Natural killer cell (primary cell): ENCODE measurements at regions not wholly inside any gene's neighbourhood (a gene's known extent, or its start where the extent isn't known, plus 50 kb on each side); places are given as distances from the start of the nearest gene placed in this dataset.

Source experiments
- ATAC-seq, 3 donors: fragments of 150-1000 bp in 2 of 3; fragments of 200-7000 bp in 1 of 3; cut with Tn5 transposase; 1 replicate in 1 of 3; 2 replicates in 2 of 3; pipeline ENCODE4 v1.10.0; 2021; ENCODE audit warnings: mild to moderate bottlenecking in 2 of 3, moderate library complexity in 2 of 3
- DNase-seq, 2 donors: peaks; one replicate each; pipeline versions ENCODE4 v3.0.0 to v3.0.0-alpha.2; 2013 to 2021; ENCODE audit warnings: mixed read lengths in 1 of 2
- H3K27ac ChIP-seq: one replicate; pipeline ENCODE4 v1.5.1; 2013; ENCODE audit warnings: mild to moderate bottlenecking, low read length
- H3K27me3 ChIP-seq: one replicate; pipeline ENCODE4 v1.6.1; 2013; ENCODE audit warnings: low read length; ENCODE audit not compliant: control insufficient read depth, insufficient read depth
- H3K36me3 ChIP-seq: one replicate; pipeline ENCODE4 v1.6.1; 2013; ENCODE audit warnings: low read length; ENCODE audit not compliant: control insufficient read depth, insufficient read depth
- H3K4me1 ChIP-seq: one replicate; pipeline ENCODE4 v1.6.1; 2013; ENCODE audit warnings: low read length; ENCODE audit not compliant: control insufficient read depth, insufficient read depth
- H3K4me3 ChIP-seq: one replicate; pipeline ENCODE4 v1.5.1; 2013; ENCODE audit warnings: low read length
- H3K9me3 ChIP-seq: one replicate; pipeline ENCODE4 v1.6.1; 2013; ENCODE audit warnings: low read length; ENCODE audit not compliant: control insufficient read depth, insufficient read depth
- H3K27ac Mint-ChIP-seq, 2 donors: one replicate each; pipeline ENCODE4 v1.8.0; 2022; ENCODE audit warnings: mild to moderate bottlenecking in 2 of 2, mixed read lengths in 2 of 2, moderate library complexity in 1 of 2
- H3K27me3 Mint-ChIP-seq, 2 donors: one replicate each; pipeline ENCODE4 v1.8.0; 2022; ENCODE audit warnings: low read depth in 2 of 2, mixed read lengths in 2 of 2
- H3K36me3 Mint-ChIP-seq: one replicate; pipeline ENCODE4 v1.8.0; 2022; ENCODE audit warnings: mixed read lengths
- H3K4me1 Mint-ChIP-seq, 2 donors: one replicate each; pipeline ENCODE4 v1.8.0; 2022; ENCODE audit warnings: mixed read lengths in 2 of 2
- H3K4me3 Mint-ChIP-seq: one replicate; pipeline ENCODE4 v1.8.0; 2022; ENCODE audit warnings: mild to moderate bottlenecking, moderate library complexity, mixed read lengths
- H3K9me3 Mint-ChIP-seq, 2 donors: one replicate each; pipeline ENCODE4 v1.8.0; 2022; ENCODE audit warnings: mixed read lengths in 2 of 2
- WGBS: methylation state at CpG from one replicate; pipeline ENCODE4 v1.1.7; 2013; ENCODE audit warnings: missing lambda C conversion rate; ENCODE audit not compliant: insufficient coverage; 5-methylcytosine and 5-hydroxymethylcytosine counted together
- intact Hi-C: fragments of 100-400 bp; cut with micrococcal nuclease; formaldehyde crosslinking; loops from one replicate; pipeline ENCODE4 v1.14.2; 2022
- TF ChIP-seq, protein P1 (sequence below): fragments of 200-600 bp; IDR thresholded peaks from one replicate; pipeline ENCODE4 v1.8.0; 2022; ENCODE audit warnings: antibody characterized with exemption

DNA sequence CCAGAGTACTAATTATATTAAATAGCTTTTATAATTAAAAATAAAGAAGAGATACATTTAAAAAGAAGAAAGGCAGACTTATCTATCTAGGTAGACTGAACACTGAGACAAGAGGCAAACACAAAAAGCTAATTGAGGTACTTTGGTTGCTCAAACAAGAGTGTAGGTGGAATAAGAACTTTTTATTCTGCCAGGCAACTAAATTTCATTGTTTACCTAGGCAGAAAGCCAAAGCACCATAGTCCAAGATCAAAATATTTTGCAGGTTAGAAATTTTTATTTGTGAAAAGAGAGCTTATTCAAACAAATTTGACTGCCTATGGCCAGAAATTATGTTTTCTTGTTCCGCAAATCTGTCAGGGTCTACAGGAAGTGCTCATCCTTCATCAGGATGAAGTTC lies 499.6 kb upstream of the GBE1 start:
- 88% methylated on average over 1 of the region's 1 CpG for WGBS
- Histone ChIP-seq H3K9me3 (no peaks in the 10 kb centered on the region), H3K36me3 (no peaks in the 10 kb centered on the region), H3K27me3 (no peaks in the 10 kb centered on the region), H3K4me1 (no peaks in the 10 kb centered on the region), H3K4me3 (no peak overlapping the region), H3K27ac (no peak overlapping the region)
- H3K36me3 Mint-ChIP-seq = no peaks in the 10 kb centered on the region
- intact Hi-C loops = no loop called here
- ATAC-seq (no peak), DNase-seq (no peak)
- H3K9me3 Mint-ChIP-seq = peaks cover 10 to 21% of the 10 kb centered on the region in 2 donors
- no peaks in the 10 kb centered on the region for H3K4me1 Mint-ChIP-seq
- TF ChIP-seq, protein P1, sequence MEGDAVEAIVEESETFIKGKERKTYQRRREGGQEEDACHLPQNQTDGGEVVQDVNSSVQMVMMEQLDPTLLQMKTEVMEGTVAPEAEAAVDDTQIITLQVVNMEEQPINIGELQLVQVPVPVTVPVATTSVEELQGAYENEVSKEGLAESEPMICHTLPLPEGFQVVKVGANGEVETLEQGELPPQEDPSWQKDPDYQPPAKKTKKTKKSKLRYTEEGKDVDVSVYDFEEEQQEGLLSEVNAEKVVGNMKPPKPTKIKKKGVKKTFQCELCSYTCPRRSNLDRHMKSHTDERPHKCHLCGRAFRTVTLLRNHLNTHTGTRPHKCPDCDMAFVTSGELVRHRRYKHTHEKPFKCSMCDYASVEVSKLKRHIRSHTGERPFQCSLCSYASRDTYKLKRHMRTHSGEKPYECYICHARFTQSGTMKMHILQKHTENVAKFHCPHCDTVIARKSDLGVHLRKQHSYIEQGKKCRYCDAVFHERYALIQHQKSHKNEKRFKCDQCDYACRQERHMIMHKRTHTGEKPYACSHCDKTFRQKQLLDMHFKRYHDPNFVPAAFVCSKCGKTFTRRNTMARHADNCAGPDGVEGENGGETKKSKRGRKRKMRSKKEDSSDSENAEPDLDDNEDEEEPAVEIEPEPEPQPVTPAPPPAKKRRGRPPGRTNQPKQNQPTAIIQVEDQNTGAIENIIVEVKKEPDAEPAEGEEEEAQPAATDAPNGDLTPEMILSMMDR = no peak
- no peak overlapping the region for H3K27ac Mint-ChIP-seq
- no peak overlapping the region for H3K4me3 Mint-ChIP-seq
- no peaks in the 10 kb centered on the region for H3K27me3 Mint-ChIP-seq

- H3K27me3 ChIP-seq = no peaks in the 10 kb centered on the region
- Mint-ChIP-seq H3K4me1 (no peaks in the 10 kb centered on the region), H3K4me3 (no peak overlapping the region), H3K9me3 (peaks cover 8 to 18% of the 10 kb centered on the region in 2 donors), H3K27me3 (no peaks in the 10 kb centered on the region), H3K36me3 (no peaks in the 10 kb centered on the region), H3K27ac (no peak overlapping the region)
- H3K27ac ChIP-seq = no peak overlapping the region
- H3K4me3 ChIP-seq = no peak overlapping the region
- no peaks in the 10 kb centered on the region for H3K36me3 ChIP-seq
- WGBS = 93% methylated on average over 3 of the region's 4 CpGs
- TF ChIP-seq, protein P1 = no peak
- ATAC-seq = no peak
- DNase-seq = no peak
- intact Hi-C loops = no loop called here
- no peaks in the 10 kb centered on the region for H3K4me1 ChIP-seq
- H3K9me3 ChIP-seq = no peaks in the 10 kb centered on the region
Measured at GRCh38 chr3:82259994-82260393, 498.5 kb upstream of the GBE1 start.

DNA sequence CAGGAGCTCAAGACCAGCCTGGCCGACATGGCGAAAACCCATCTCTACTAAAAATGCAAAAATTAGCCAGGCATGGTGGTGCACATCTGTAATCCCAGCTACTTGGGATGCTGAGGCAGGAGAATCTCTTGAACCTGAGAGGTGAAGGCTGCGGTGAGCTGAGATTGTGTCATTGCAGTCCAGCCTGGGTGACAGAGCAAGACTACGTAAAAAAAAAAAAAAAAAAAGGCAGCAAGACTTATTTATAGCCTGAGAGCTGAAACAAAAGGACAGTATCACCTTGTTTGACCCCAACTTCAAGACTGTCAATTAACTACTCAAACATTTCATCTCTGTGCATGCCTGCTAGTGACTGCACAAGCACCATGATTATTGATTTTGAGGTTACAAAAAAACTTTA lies 478.9 kb upstream of the GBE1 start:
- no peak for ATAC-seq
- intact Hi-C loops = no loop called here
- Histone ChIP-seq H3K4me1 (no peaks in the 10 kb centered on the region), H3K27ac (no peak overlapping the region), H3K27me3 (no peaks in the 10 kb centered on the region), H3K36me3 (no peaks in the 10 kb centered on the region), H3K4me3 (no peak overlapping the region), H3K9me3 (peaks cover 4% of the 10 kb centered on the region)
- TF ChIP-seq, protein P1 = no peak
- H3K27me3 Mint-ChIP-seq = no peaks in the 10 kb centered on the region
- no peaks in the 10 kb centered on the region for H3K4me1 Mint-ChIP-seq
- no peak overlapping the region for H3K4me3 Mint-ChIP-seq
- peaks cover 14% of the 10 kb centered on the region for H3K36me3 Mint-ChIP-seq
- peaks cover 10 to 11% of the 10 kb centered on the region in 2 donors for H3K9me3 Mint-ChIP-seq
- 97% methylated on average over 4 of the region's 4 CpGs for WGBS
- H3K27ac Mint-ChIP-seq = no peak overlapping the region
- DNase-seq = no peak

DNA sequence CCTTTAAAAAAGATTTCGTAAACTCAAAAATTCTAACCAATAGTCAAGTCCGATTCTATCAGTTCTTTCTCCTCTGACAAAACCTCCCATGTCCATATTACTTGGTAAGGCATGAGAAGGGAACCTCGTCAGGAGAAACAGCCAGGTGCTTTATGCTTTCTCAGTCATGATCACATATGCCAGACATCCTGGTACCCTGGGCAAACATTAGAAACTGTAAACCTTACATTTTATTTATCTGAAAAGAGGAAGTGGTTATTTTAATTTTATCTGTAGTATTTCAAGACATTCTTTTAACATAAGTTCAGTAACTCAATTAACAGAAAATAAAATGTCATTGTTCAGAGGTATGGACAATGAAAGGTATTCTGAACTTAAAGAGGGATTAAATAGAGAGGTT lies 474.8 kb upstream of the GBE1 start:
- Mint-ChIP-seq H3K27me3 (no peaks in the 10 kb centered on the region), H3K27ac (no peak overlapping the region), H3K4me3 (no peak overlapping the region), H3K4me1 (no peaks in the 10 kb centered on the region), H3K36me3 (peaks cover 5% of the 10 kb centered on the region), H3K9me3 (peaks cover 8% of the 10 kb centered on the region in 2 donors)
- Histone ChIP-seq H3K27me3 (no peaks in the 10 kb centered on the region), H3K4me3 (no peak overlapping the region), H3K27ac (no peak overlapping the region), H3K9me3 (peaks cover 4% of the 10 kb centered on the region), H3K36me3 (no peaks in the 10 kb centered on the region), H3K4me1 (no peaks in the 10 kb centered on the region)
- WGBS = 11% methylated on average over 1 of the region's 3 CpGs
- TF ChIP-seq, protein P1 = no peak
- intact Hi-C loops = no loop called here
- ATAC-seq (no peak), DNase-seq (no peak)
